ENCODE measurements at regions not wholly inside any gene's neighbourhood (a gene's known extent, or its start where the extent isn't known, plus 50 kb on each side); places are given as distances from the start of the nearest gene placed in this dataset.
A peak's percentile ranks its signal among the peaks of the same experiment; 100 is the strongest.
"Not testable (repeated sequence)": the region's sequence is repeated elsewhere in the genome, so short reads cannot be mapped to it uniquely, and the experiment has no call there.

DNA sequence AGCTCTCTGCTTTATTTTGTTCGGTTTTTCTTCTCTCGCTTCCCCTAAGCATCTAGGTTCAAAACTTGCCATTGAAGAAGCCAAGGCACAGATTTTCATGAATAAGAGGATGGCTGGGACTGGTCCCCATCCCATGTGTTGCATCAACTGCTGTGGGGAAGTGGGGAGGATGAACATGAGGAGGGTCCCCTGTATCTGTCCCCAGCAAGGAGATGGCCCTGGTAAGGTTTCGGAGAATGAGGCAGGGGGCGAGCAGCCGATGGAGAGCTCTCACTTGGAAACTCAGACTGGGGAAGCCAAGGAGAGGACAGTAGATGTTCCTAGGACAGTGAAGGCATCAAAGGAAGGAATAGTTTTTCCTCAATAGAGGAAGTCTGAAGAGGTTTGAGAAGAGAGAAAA is 142.0 kb upstream of the ATP2B2 start:
- CTCF ChIA-PET, result no interaction called here
- TF ChIP-seq, protein P1, sequence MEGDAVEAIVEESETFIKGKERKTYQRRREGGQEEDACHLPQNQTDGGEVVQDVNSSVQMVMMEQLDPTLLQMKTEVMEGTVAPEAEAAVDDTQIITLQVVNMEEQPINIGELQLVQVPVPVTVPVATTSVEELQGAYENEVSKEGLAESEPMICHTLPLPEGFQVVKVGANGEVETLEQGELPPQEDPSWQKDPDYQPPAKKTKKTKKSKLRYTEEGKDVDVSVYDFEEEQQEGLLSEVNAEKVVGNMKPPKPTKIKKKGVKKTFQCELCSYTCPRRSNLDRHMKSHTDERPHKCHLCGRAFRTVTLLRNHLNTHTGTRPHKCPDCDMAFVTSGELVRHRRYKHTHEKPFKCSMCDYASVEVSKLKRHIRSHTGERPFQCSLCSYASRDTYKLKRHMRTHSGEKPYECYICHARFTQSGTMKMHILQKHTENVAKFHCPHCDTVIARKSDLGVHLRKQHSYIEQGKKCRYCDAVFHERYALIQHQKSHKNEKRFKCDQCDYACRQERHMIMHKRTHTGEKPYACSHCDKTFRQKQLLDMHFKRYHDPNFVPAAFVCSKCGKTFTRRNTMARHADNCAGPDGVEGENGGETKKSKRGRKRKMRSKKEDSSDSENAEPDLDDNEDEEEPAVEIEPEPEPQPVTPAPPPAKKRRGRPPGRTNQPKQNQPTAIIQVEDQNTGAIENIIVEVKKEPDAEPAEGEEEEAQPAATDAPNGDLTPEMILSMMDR (conservative IDR thresholded peaks at IDR 0.05; ENCODE audit: low read depth), result no peak

DNA sequence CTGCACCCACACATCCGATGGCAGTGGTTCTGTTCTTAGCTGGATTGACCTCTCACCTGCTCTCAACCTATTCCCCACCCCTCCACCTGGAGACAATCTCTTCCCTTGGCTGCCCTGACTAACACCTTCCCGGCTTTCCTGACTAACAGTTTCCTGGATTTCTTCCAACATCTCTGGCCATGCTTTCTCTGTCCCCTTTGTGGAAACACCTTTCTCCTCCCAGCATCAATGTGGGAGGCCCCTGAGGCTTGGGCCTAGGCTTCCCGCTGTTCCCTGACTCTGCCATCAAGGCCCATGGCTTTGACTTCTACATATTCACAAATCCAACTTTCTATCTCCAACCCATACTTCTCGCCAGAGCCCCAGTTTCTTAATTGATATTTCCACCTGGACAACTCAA is 142.8 kb upstream of the ATP2B2 start:
- TF ChIP-seq, protein P1 (conservative IDR thresholded peaks at IDR 0.05; ENCODE audit: low read depth), result no peak
- POLR2A ChIA-PET (ENCODE audit: low non-redundant PET), result no interaction called here
- no peak overlapping the region for H3K27ac ChIP-seq
- CTCF ChIA-PET, result no interaction called here
- DNase-seq (ENCODE audit: low spot score), result peak; percentile 11

More for the DNA sequence above, 142.0 kb upstream of the ATP2B2 start:
- POLR2A ChIA-PET (ENCODE audit: low non-redundant PET), result no interaction called here
- no peak overlapping the region for H3K27ac ChIP-seq
- DNase-seq (ENCODE audit: low spot score), result no peak

DNA sequence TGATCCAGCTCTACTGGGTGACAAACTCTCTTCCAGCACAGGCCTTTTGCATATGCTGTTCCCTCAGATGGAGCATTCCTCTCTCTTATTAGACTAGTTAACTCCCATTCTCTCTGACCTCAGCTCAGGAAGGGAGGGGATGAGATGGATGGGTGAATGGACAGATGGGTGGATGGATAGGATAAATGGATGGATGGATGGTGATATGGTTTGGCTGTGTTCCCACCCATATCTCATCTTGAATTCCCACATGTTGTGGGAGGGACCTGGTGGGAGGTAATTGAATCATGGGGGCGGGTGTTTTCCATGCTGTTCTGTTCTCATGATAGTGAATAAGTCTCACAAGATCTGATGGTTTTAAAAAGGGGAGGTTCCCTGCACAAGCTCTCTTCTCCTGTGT is 144.1 kb upstream of the ATP2B2 start:
- POLR2A ChIA-PET (ENCODE audit: low non-redundant PET); CTCF ChIA-PET; DNase-seq (ENCODE audit: low spot score); H3K27ac ChIP-seq: not testable (repeated sequence)

DNA sequence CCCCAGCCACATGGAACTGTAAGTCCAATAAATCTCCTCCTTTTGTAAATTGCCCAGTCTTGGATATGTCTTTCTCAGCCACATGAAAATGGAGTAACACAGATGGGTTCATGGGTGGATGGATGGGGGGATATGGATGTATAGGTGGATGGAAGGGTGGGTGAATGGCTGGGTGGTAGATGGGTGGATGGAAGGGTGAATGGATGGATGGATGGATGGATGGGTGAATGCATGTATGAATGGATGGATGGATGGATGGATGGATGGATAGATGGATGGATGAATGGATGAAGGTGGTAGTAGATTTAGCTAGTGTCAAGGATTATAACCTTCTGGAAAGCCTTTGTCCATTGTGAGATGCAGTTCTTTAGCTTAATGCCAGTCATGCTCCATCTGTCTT is 146.1 kb upstream of the ATP2B2 start:
- H3K27ac ChIP-seq, result no peak overlapping the region
- TF ChIP-seq, protein P1 (conservative IDR thresholded peaks at IDR 0.05; ENCODE audit: low read depth), result no peak
- ChIA-PET CTCF (no interaction called here), POLR2A (ENCODE audit: low non-redundant PET) (no interaction called here)
- no peak for DNase-seq (ENCODE audit: low spot score)

DNA sequence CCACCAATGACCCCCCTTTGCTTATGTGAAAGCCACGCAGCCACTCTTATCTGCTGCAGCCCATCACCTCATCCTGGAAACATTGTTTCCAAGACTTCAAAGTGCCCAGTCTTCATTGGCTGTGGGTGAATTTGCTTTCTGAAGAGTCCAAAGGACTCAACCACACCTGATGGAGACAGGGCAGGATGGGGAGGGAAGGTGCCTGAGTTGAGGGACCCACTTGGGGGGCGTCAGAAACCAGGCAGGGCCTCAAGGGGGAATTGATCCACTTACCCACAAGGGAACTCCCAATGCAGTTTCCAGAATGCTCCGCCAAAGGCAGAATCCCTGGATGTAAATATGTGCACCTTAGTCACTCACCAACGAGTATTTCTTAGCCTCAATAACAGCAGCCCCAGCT is 147.9 kb upstream of the ATP2B2 start:
- H3K27ac ChIP-seq, result no peak overlapping the region
- POLR2A ChIA-PET (ENCODE audit: low non-redundant PET), result no interaction called here
- CTCF ChIA-PET, result no interaction called here
- TF ChIP-seq, protein P1 (conservative IDR thresholded peaks at IDR 0.05; ENCODE audit: low read depth), result no peak
- DNase-seq (ENCODE audit: low spot score), result no peak

DNA sequence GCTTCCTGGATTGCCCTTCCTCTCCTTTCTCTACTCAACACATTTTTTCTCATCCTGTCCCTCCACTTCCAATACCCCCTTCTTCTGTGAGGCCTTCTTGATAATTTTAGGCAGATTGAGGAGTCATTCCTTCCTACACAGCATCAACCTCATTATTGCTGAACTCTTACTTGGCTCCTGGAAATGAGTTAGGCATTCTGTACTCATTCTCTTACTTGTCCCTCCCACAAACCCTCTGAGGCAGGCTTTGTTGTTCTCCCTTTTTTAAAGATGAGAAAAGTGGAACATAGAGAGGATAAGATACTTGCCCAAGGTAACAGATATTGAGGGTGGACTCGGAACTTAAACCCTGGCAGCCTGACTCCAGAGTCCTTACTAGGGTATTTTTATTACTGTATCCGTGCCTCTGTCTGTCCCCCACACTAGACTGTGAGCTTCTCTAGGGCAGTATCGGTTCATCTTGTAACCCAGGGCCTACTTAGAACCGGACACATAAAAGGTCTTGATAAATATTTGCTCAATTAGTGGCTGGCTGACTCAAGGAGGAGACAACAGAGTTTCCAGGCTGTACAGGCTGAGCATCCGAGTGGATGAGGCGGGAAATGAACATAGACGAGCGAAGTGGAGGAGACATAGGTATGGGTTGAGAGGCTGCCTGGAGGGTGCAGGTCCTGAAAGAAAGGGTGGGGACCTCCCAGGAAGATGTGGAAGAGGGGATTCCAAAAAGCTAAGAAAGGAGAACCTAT is 148.7 kb upstream of the ATP2B2 start:
- no peak overlapping the region for H3K27ac ChIP-seq
- TF ChIP-seq, protein P1 (conservative IDR thresholded peaks at IDR 0.05; ENCODE audit: low read depth), result no peak
- DNase-seq (ENCODE audit: low spot score), result no peak
- POLR2A ChIA-PET (ENCODE audit: low non-redundant PET), result no interaction called here
- CTCF ChIA-PET, result no interaction called here

DNA sequence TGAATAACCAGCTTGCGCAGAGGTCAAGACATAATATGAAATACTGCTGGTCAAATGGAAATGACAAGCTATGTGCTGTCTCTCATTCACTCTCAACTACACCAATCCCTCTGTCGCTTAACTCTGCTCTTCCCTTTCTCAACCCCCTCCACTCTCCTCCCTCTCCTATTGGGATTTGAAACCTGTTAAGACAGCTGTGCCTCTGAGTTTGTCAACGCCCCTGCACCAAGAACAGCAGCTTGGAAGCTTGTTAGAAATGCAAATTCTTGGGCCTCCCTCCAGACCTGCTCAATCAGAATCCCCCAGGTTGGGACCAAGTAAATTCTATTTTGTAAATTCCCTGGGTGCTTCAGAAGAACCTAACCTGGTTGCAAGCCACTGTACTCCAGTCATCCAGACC is 149.7 kb upstream of the ATP2B2 start:
- ChIA-PET CTCF (no interaction called here), POLR2A (ENCODE audit: low non-redundant PET) (no interaction called here)
- no peak overlapping the region for H3K27ac ChIP-seq
- DNase-seq (ENCODE audit: low spot score), result no peak
- TF ChIP-seq, protein P1 (conservative IDR thresholded peaks at IDR 0.05; ENCODE audit: low read depth), result no peak

DNA sequence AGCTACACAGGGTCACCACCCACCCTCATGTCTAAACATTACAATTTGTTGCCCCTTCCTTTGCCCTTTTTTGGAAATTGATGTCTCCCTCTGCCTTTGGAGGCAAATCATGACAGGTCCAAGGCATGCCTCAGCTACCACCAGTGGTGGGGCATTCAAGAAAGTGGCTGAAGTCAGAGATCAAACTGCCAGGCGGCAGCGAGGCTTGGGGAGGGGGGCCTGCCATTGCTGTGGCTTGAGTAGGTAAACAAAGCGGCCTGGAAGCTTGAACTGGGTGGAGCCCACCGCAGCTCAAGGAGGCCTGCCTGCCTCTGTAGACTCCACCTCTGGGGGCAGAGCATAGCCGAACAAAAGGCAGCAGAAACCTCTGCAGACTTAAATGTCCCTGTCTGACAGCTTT is 152.0 kb upstream of the ATP2B2 start:
- DNase-seq (ENCODE audit: low spot score); POLR2A ChIA-PET (ENCODE audit: low non-redundant PET); H3K27ac ChIP-seq; CTCF ChIA-PET: not testable (repeated sequence)
